ENCODE measurements at regions not wholly inside any gene's neighbourhood (a gene's known extent, or its start where the extent isn't known, plus 50 kb on each side); places are given as distances from the start of the nearest gene placed in this dataset.

DNA sequence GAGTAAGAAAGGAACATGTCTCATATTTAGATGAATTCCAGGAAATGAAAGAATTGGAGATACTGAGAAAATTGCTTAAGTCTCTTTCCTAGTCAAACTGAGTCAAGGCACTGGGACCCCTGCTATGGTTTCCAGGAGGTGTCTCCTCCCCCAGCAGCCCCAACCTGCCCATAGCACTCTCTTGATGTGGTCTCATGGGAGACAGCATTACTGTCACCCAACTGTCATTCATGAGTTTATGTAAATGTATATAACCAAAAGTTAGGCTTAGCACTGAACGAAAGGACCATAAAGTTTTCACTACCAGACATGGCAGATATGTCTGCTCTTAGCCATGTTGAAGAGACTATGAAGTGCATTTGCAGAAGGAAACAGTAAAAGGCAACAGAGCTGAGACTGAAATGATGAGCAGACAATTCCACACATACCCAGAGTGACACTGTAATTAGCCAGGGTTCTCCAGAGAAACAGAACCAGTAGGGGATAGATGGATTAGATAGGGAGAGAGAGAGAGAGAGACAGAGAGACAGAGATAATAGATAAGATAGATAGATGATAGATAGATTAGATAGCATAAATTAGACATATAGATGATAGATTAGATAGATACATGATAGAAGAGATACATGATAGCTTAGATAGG, 328.1 kb downstream of the BRD1 start:
- DNase-seq (ENCODE audit: low read depth in 2 of 3, low spot score in 2 of 3), result no peak

DNA sequence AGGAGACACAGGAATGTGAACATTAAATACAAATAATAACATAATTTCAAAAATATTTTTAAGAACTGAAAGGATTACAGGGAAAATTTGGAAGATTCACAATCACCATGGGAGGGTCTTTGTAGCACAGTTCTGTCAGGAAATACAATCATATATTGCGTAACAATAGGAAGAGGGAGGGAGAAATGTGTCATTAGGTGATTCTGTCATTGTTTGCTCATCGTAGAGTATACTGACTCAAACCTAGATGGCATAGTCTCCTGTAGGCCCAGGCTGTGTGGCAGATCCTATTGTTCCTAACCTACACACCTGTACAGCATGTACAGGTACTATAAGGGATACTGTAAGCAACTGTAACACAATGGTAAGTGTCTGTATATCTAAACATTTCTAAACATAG, 330.4 kb downstream of the BRD1 start:
- DNase-seq (ENCODE audit: low read depth in 2 of 3, low spot score in 2 of 3), result no peak

DNA sequence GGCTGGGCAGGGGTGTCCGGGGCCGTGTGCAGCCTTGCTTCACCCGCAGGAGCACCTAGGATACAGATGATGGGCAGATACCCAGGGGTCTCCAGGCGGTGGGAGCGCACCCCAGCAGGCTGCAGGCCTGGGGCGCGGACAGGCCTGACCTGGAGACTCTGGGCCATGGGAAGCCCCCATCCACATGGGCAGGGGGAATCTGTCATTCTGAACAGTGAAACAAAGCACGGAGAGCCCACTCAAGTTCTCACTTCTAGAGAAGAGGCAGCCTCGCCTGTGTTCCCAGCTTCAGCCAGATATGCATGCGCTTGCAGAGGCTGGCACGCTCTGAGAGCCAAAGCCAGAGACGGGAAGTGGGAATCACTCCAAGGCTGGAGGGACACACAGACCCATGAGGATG, 333.1 kb downstream of the BRD1 start:
- no peak for DNase-seq (ENCODE audit: low read depth in 2 of 3, low spot score in 2 of 3)

DNA sequence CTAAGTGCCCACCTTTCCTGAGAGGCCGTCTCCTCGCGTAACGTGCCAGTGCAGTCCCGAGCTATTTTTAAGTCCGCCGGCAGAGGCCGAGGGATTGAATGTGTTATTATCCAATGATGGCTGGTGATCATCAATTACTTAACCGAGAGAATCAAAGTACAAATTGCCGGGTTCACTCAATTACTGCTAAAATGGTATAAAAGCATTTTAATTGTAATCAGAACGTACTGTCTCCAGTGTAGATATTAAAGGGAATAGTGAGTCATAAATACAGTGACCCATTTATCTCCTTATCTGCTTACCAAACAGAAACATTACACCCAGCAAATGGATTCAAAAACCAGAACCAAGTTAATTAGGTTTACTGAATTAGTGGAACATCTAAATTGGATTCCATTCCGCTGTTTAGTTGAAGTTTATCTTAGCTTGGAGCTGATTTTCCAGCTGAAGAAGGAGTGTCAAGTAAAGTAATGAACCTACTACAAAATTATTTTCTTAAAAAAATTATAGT, 334.9 kb downstream of the BRD1 start:
- no peak for DNase-seq (ENCODE audit: low read depth in 2 of 3, low spot score in 2 of 3)

DNA sequence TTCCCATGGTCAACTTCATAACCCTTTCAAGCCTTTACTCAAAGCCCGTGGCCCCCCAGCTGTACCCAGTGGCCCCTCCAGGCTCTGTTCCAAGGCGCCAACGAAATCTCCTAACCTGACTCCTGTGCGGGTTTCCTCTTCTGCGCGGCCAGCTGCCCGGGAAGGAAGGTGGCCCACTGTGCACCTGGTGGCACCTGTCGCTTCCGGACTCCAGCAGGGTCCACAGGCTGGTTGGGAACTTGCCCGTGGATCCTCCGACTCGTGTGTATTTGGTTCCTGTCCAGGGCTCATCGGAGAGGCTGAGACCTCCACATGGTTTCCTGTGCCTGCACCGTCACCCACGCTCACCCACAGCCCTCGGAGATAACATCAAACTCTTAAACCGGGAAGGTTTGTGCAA, 335.4 kb downstream of the BRD1 start:
- DNase-seq (ENCODE audit: low read depth in 2 of 3, low spot score in 2 of 3), result no peak

DNA sequence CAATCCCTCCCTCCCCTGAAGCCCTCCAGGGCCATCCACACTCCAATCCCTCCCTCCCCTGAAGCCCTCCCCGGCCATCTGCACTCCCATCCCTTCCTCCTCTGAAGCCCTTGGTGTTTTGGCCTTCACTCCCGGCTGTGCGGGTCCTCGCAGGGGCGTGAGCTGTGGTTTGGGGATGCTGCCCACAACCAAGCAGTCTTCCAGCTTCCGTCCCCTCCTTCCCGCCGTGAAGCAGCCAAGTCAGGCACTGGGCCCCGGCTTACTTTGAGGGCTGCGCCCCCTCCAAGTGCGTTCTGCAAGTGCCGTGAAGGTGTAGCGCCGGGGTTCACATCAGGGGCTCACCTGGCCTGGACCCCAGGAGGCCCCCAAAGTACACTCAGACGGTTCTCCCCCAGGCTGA, 335.9 kb downstream of the BRD1 start:
- DNase-seq (ENCODE audit: low read depth in 2 of 3, low spot score in 2 of 3), result no peak

DNA sequence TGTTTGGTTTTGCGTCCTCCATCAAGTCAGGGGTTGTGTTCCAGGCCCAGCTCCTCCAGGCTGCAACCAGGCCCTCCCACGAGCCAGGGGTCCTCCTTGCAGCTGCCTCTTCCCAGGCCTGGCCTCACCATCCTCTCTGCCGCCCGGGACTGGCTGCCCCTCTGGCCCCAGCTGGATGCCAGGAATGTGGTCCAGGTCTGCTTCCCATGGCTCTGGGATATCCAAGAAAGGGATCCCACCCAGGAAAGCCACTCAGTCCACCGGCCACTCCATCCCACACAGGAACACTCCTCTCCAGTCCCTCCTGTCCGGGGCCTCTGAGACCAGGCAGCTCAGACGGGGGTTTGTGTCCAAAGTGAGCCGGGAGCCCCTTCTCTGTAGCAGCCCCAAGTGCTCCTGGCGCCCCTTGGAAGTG, 336.4 kb downstream of the BRD1 start:
- no peak for DNase-seq (ENCODE audit: low read depth in 2 of 3, low spot score in 2 of 3)

DNA sequence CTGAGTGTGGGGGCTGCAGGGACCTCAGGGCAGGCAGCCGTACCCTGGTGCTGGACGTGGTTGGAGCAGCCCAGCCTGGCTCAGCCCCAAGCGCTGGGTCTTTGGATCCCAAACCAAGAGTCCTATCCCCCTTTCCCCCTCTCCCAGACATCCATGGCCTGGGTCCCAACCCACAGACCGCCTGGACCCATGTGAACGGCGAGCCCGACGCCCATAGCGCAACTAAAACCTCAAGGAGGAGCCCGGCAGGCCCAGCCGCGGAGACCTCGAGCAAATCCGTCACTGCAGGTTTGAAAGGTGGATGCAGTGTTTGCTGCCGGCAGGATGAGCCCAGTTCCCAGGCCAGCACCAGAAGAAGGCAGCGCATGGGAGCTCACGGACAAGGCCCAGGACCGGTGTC, 337.0 kb downstream of the BRD1 start:
- no peak for DNase-seq (ENCODE audit: low read depth in 2 of 3, low spot score in 2 of 3)

DNA sequence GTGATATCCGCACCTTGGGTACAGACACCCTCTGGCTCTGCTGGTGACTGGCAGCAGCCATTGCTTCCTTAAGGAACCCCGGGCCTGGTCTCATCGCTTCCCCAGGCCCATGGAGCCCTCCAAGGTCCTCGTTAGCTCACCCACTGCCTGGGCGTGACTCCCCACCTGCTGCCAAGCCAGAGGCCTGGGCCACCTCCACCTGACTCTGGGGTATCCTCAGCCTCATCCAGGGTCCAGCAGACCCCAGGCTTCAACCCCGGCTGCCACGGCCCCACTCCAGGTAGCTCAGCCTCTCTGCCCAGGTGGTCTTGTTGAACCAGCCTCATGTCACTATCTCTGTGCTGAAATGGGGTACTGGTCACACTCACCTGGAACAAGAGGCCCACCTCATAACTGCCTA, 337.9 kb downstream of the BRD1 start:
- DNase-seq (ENCODE audit: low read depth in 2 of 3, low spot score in 2 of 3), result no peak

DNA sequence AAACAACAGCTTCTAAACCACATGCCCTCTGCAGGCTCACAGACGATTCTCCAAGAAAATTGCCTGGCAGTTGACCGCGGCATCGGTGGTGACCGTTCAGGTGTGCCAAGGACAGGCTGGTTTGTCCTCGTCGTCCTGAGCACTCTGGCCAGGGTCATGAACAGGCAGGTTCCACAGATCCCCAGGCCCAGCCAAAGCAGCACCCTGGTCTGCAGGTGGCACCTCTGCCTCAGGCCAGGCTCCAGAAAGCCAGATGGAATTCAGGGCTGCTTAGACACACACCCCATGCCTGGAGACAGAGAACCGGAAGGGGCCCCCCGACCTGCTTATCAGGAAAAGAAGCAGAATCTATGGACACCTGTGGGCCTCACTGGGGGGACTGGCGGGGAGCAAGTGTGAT, 338.7 kb downstream of the BRD1 start:
- no peak for DNase-seq (ENCODE audit: low read depth in 2 of 3, low spot score in 2 of 3)

DNA sequence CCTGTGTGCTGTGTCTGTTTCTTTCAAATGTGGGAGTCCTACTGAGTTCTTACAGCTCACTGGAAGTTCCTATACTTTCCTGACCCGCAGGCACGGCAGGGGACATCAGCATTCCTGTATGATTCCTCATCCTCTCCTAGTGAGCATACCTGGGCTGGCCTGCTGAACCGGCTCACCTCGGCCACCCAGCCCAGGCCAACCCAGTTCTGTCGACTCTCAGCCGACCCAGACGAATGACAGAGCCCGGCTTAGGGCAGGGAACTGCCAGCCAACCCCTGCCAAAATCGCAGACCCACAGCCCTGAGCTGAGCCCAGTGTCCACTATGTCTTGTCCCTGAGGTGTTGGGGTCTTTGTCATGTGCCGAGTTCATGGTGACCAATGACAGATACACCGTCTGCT, 339.7 kb downstream of the BRD1 start:
- no peak for DNase-seq (ENCODE audit: low read depth in 2 of 3, low spot score in 2 of 3)

DNA sequence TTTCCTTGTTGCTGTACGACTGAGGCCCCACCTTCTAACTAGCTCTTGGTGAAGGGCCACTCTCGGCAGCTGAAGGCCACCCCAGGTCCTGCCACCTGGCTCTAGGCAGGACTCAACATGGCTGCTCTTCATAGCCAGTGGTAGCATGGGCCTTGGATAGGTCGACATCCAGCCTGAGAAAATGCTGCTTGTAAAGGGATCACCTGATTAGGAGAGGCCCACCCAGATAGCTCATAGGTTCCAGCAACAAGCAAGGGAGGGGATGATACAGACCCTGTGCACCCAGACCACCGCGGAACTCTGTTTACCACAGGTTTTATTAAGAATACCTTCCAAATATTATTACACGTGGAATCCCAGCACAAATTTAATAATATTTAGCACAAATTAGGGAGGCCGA, 341.4 kb downstream of the BRD1 start:
- no peak for DNase-seq (ENCODE audit: low read depth in 2 of 3, low spot score in 2 of 3)

DNA sequence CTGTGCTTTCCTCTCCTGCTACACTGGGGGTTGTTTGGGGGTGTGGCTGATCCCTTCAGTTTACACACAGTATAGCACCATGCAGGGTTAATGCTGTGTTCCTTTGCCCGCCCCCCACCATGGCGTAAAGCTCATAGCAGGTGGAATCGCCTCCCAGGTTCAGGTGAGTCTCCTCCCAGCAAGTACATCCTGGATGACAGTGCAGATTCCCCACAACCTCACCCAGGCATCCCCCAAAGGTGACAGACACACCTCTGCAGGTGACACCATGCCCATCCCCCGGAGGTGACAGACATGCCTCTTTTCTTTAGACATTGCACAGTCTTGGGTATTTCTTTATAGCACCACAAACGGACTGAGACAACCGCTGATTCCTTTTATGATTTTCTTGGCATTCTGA, 343.7 kb downstream of the BRD1 start:
- DNase-seq (ENCODE audit: low read depth in 2 of 3, low spot score in 2 of 3), result no peak

DNA sequence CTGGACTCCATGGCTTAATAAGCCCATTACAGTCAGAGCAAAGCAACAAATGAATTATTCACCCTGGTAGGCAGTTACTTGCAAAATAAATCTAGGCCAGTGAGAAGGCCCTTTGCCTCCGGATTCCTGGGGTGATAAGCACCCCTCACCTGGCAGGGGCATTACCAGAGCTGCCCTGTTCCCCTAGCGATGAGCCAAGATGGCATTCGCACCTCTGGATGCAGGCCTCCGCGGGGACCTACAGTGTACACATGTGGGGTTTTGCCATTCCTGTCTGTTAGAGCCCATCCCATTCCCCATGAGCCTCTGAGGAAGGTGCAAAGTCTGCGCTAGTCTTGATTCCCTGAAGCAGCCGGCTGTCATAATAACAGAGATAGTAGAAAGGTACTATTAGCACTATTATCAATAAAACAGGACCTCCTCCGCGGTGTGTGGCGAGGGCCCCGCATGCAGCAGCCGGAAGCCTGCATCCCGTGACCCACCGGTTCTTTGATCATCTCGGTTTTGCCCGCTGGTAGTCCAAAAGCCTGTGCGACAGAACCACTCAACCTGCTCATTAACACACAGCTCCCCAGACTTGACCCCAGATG, 344.3 kb downstream of the BRD1 start:
- DNase-seq (ENCODE audit: low read depth in 2 of 3, low spot score in 2 of 3), result no peak

DNA sequence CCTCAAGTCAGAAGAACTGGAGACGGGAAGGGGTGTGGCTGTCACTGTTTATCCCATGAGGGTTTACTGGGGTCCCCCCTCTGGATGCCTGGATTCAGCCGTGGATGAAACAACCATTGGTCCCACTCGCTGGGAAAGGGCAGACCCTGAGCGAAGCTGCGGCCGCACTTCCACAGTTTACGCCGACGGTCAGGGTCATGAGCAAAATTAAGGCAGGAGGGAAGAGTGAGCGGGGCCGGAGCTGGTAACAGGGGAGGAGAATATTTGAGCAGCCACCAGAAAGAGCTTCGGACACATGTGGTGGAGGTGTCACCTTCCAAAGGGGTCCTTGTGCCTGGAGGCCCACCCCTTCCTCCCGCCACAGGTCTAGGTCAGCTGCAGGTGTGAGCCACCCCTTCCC, 344.9 kb downstream of the BRD1 start:
- no peak for DNase-seq (ENCODE audit: low read depth in 2 of 3, low spot score in 2 of 3)

DNA sequence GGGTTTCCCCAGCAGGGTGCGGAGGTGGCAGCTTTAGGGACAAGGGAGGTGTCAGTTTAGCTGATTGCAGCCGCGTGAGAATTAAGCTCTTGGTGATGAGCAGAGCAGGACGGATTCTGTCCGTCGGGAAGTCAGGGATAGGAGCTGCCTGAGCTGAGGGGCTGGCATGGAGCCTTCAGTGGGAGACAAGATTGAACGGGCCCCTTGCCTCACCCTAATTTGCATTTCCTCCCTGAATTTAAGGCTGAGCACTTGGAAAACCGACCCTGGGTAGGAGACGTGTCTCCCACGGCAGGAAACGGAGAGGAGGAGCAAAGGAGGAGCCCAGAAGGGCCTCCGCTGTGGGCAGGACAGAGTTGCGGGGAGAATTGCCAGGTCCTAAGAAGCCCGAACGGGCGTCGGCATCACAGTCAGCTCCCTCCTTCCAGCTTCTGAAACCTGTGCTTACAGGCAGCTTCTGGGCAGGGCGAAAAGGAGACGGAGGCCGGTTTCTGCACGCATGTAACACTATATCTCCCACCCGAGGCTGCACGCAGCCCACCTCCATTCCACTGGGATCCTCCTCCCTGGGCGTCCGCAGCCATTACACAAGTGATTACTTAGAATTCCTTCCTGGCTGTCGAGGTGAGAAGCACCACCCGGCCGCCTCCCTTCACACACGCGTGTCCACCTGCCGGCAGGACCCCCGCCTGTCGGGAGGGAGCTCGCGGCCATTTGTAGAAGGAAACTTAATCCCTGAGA, 345.8 kb downstream of the BRD1 start:
- no peak for DNase-seq (ENCODE audit: low read depth in 2 of 3, low spot score in 2 of 3)

DNA sequence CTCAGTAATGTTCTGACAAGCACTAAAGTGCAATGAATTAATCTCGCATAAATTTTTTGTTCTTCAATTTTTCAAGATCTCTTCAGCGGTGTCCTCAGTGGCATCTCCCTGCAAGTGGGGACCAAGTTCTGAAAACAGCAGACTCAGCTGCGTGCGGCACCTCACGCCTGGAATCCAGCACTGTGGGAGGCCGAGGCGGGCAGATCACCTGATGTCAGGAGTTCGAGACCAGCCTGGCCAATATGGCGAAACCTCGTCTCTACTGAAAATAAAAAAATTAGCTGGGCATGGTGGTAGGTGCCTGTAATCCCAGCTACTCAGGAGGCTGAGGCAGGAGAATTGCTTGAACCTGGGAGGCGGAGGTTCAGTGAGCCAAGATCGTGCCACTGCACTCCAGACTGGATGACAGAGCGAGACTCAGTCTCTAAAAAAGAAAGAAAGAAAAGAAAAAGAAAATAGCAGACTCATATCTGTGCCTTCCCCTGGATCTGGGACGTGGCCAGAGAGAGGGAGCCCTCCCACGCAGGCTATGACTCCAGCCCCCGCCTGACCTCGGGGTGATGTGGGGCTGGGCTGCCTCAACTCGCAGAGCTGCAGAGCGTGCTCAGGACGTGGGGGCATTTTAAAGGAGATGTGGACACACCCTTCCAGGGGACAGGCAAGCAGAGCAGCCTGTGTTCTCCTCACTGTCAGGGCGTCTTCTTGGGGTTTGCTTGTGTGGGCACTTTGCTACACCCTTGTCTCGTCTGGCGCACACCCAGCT, 346.6 kb downstream of the BRD1 start:
- no peak for DNase-seq (ENCODE audit: low read depth in 2 of 3, low spot score in 2 of 3)

DNA sequence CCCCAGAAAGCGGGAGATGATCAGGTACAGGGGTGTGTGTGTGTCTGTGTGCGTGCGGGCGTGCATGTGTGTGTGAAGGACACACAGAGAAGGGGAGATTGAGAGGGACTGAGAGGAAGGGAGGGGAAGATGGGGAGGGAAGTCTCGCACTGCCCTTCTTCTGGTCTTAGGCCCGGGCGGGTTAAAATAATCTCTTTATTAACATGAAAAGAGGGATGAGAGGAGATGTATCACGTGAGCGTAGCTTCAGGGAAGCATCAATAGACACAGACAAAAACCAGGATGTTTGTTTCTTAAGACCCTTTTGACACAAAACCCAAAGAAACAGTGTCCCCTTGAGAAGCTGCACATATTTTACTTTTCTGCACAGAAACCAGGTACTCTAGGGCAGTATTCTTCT, 347.3 kb downstream of the BRD1 start:
- DNase-seq (ENCODE audit: low read depth in 2 of 3, low spot score in 2 of 3), result no peak

DNA sequence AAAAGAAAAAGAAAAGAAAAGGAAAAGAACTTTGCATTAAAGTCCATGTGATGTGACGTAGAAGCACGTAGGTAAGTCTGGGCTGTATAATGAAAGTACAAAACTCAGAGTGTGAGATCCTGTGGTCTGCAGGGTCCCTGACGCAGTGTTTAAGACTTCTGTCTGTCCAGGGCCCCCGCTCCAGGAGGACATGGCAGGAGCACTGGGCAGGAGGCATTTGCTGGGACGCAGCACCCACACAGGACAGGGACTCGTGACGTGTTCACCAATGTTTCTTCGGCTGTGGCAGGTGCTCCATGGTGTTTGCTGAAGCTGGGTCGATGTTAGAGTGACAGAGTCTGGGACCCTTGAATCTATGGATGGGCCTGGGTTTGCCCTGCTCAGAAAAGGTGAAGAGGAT, 348.1 kb downstream of the BRD1 start:
- DNase-seq (ENCODE audit: low read depth in 2 of 3, low spot score in 2 of 3), result no peak

DNA sequence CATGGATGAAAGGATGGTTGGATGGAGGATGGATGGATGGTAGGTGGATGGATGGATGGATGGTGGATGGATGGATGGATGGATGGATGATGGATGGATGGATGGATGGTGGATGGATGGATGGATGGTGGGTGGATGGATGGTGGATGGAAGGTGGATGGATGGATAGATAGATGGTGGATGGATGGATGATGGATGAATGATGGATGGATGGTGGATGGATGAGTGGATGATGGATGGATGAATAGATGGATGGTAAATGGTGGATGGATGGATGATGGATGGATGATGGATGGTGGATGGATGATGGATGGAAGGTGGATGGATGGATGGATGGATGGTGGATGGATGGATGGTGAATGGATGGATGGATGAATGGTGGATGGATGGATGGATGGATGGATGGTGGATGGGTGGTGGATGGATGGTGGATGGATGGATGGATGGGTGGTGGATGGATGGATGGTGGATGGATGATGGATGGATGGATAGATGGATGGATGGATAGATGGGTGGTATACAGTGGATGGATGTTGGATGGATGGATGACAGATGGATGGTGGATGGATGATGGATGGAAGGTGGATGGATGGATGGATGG, 350.8 kb downstream of the BRD1 start:
- no peak for DNase-seq (ENCODE audit: low read depth in 2 of 3, low spot score in 2 of 3)

DNA sequence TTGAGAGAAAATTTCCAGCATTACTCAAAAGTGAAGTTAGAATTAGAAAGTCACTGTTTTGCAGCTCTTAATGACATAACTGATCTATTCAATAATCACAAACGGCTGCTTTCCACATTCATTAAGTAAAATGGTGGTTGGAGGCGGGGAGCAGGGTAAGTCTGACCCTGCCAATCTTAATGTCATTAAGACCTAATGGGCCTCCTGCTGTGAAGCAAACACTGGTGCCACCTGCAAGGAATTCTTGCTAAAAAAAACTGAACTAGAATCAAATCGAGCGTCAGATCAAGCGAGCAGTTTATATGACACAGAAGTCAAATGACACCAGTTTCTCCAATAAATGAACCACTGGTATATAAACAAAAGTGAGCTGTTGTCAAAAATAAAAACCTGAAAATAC, 351.5 kb downstream of the BRD1 start:
- DNase-seq (ENCODE audit: low read depth in 2 of 3, low spot score in 2 of 3), result no peak

All from hematopoietic multipotent progenitor cell (in vitro differentiated cells).